MCF 10A (cell line): ENCODE measurements at regions not wholly inside any gene's neighbourhood (a gene's known extent, or its start where the extent isn't known, plus 50 kb on each side); places are given as distances from the start of the nearest gene placed in this dataset.

Experiments
- BruUV-seq: library from RNA; stranded (reverse); fragments of 400-500 nt; replicated peaks from 2 replicates; lab custom pipeline; 2021; lab: Mats Ljungman, UMichigan
- CTCF ChIA-PET: fragments of 300-600 bp; sonication (Branson Sonifier 250); formaldehyde crosslinking; extraction: SDS; loops from one replicate; lab custom pipeline; 2021; ENCODE audit warnings: antibody characterized with exemption, inconsistent platforms; lab: Yijun Ruan, JAX
- POLR2A ChIA-PET: fragments of 300-600, 350-650 bp; sonication (Branson Sonifier 250); formaldehyde crosslinking; extraction: SDS; loops from one replicate; lab custom pipeline; 2020; ENCODE audit warnings: antibody characterized with exemption, inconsistent platforms; lab: Yijun Ruan, JAX
- DNase-seq: peaks from one replicate; pipeline ENCODE4 v3.0.0-alpha.2; 2018; ENCODE audit not compliant: unreplicated experiment
- H3K27ac Mint-ChIP-seq: one replicate; pipeline ENCODE4 v1.8.0; 2022; ENCODE audit warnings: mild to moderate bottlenecking, low read depth, mixed read lengths; ENCODE audit not compliant: unreplicated experiment
- H3K27me3 Mint-ChIP-seq: one replicate; pipeline ENCODE4 v1.8.0; 2022; ENCODE audit warnings: mixed read lengths; ENCODE audit not compliant: insufficient read depth, unreplicated experiment
- H3K36me3 Mint-ChIP-seq: one replicate; pipeline ENCODE4 v1.8.0; 2022; ENCODE audit warnings: mild to moderate bottlenecking, moderate library complexity, mixed read lengths; ENCODE audit not compliant: insufficient read depth, unreplicated experiment
- H3K4me1 Mint-ChIP-seq: one replicate; pipeline ENCODE4 v1.8.0; 2022; ENCODE audit warnings: mixed read lengths; ENCODE audit not compliant: insufficient read depth, unreplicated experiment
- H3K4me3 Mint-ChIP-seq: one replicate; pipeline ENCODE4 v1.8.0; 2022; ENCODE audit warnings: mild to moderate bottlenecking, moderate library complexity, mixed read lengths; ENCODE audit not compliant: unreplicated experiment
- H3K9me3 Mint-ChIP-seq: one replicate; pipeline ENCODE4 v1.8.0; 2022; ENCODE audit warnings: mixed read lengths; ENCODE audit not compliant: unreplicated experiment
- intact Hi-C: fragments of 100-400 bp; cut with micrococcal nuclease; formaldehyde crosslinking; loops from 2 replicates; pipeline ENCODE4 v1.14.1; 2022
- TF ChIP-seq, protein P1 (sequence below): fragments of 200-600 bp; IDR thresholded peaks from one replicate; pipeline ENCODE4 v1.8.0; 2022; ENCODE audit warnings: antibody characterized with exemption, mild to moderate bottlenecking; ENCODE audit not compliant: unreplicated experiment

DNA sequence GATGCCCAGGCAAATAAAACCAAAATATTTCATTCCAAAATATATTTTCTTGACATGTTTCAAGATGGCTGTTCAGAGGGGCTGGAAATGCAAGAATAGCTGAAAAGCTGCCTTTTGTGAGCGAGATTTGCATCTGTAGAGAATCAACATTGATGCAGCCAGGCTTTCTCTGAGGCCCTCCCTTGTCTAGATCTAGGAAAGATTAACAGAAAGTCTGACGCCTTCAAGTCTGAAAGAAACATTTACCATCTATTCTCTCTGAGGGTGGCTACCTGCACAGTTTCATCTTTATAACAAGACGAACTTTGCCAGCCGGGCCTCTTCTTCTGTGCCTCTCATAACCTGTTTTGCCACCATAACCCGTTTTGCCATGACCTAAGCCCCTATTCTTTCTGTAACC lies 170.2 kb downstream of the AKR1D1 start:
- Mint-ChIP-seq H3K4me3 (no peak overlapping the region), H3K27me3 (no peaks in the 10 kb centered on the region), H3K9me3 (peaks cover 11% of the 10 kb centered on the region), H3K4me1 (peaks cover 24% of the 10 kb centered on the region), H3K36me3 (no peaks in the 10 kb centered on the region), H3K27ac (no peak overlapping the region)
- CTCF ChIA-PET, result no interaction called here
- BruUV-seq, result no TSS peak
- no peak for DNase-seq
- POLR2A ChIA-PET, result interaction anchor here (0.5 to 0.6 kb wide), 2 partner anchors 40 to 52 kb away, joined by 3 to 4 read pairs; no protein-coding TSS in a partner anchor
- intact Hi-C loops, result no loop called here
- TF ChIP-seq, protein P1, sequence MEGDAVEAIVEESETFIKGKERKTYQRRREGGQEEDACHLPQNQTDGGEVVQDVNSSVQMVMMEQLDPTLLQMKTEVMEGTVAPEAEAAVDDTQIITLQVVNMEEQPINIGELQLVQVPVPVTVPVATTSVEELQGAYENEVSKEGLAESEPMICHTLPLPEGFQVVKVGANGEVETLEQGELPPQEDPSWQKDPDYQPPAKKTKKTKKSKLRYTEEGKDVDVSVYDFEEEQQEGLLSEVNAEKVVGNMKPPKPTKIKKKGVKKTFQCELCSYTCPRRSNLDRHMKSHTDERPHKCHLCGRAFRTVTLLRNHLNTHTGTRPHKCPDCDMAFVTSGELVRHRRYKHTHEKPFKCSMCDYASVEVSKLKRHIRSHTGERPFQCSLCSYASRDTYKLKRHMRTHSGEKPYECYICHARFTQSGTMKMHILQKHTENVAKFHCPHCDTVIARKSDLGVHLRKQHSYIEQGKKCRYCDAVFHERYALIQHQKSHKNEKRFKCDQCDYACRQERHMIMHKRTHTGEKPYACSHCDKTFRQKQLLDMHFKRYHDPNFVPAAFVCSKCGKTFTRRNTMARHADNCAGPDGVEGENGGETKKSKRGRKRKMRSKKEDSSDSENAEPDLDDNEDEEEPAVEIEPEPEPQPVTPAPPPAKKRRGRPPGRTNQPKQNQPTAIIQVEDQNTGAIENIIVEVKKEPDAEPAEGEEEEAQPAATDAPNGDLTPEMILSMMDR, result no peak

DNA sequence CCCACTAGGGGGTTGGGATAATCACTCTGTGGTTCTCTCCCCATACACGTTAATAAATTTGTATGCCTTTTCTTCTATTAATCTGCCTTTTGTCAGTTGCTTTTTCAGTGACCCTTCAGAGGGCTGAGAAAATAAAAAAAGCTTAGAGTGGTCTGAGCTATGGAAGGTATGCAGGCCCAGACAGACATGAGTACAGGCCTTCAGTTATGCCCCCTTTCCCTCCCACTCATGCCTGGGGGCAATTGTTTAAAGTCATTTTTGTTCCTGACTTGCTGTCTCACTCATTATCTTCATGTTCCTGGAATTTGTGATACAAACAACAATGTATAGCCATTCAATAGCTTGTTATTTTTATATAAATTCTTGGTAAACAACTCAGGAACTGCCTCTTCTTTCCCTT lies 170.8 kb downstream of the AKR1D1 start:
- peaks cover 31% of the 10 kb centered on the region for H3K4me1 Mint-ChIP-seq
- no peak overlapping the region for H3K4me3 Mint-ChIP-seq
- TF ChIP-seq, protein P1, result no peak
- no TSS peak for BruUV-seq
- peaks cover 11% of the 10 kb centered on the region for H3K9me3 Mint-ChIP-seq
- DNase-seq, result no peak
- ChIA-PET POLR2A (interaction anchor here (0.5 kb wide), 1 partner anchor 40 kb away, joined by 3 read pairs; no protein-coding TSS in a partner anchor), CTCF (interaction anchor here (0.6 to 1.0 kb wide), 2 partner anchors 85 to 429 kb away, joined by 3 read pairs; no protein-coding TSS in a partner anchor)
- H3K27ac Mint-ChIP-seq, result no peak overlapping the region
- no peaks in the 10 kb centered on the region for H3K27me3 Mint-ChIP-seq
- no peaks in the 10 kb centered on the region for H3K36me3 Mint-ChIP-seq
- intact Hi-C loops, result no loop called here

DNA sequence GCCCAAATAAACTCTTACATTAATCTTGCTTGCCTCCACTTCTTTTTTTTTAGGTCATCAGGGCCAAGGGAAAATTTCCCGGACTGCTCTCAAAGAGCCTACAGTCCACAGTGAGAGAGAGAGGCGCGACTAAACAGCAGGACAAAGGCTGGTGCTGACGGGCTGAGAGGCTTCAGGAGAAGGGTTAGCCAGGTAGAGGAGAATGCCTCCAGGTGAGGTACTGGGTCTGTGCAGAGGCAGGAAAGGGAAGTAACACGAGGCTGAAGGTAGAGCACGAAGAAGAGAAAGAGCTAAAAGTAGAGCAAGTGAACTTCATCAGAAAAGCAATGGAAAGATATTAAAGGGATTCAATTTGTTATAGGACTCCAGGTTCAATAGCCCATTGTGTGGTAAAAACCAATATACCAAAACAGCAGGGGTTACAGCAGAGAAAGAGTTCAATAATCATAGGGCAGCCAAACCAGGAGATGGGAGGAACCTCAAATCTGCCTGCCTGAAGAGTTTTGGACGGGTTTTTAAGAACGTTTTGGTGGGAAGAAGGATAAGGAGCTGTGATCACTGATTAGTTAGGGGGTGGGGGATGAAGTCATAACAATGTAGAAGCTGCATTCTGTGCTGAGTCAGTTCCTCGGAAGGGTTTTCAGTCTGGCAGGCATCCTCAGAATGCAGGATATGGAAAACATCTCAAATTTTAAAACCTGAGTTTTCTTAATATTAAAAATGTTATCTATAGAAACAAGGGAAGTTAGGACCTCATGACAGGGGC lies 171.5 kb downstream of the AKR1D1 start:
- Mint-ChIP-seq H3K4me3 (no peak overlapping the region), H3K36me3 (no peaks in the 10 kb centered on the region), H3K4me1 (peaks cover 36% of the 10 kb centered on the region), H3K9me3 (peaks cover 11% of the 10 kb centered on the region), H3K27me3 (no peaks in the 10 kb centered on the region), H3K27ac (no peak overlapping the region)
- DNase-seq, result no peak
- TF ChIP-seq, protein P1, result no peak
- ChIA-PET CTCF (interaction anchor here (0.6 to 1.0 kb wide), 4 partner anchors 86 to 675 kb away, joined by 3 to 4 read pairs (median 4); no protein-coding TSS in a partner anchor), POLR2A (interaction anchor here (0.7 kb wide), 1 partner anchor 246 kb away, joined by 3 read pairs; the partner anchor contains the start of gene CREB3L2)
- intact Hi-C loops, result no loop called here
- BruUV-seq, result no TSS peak

DNA sequence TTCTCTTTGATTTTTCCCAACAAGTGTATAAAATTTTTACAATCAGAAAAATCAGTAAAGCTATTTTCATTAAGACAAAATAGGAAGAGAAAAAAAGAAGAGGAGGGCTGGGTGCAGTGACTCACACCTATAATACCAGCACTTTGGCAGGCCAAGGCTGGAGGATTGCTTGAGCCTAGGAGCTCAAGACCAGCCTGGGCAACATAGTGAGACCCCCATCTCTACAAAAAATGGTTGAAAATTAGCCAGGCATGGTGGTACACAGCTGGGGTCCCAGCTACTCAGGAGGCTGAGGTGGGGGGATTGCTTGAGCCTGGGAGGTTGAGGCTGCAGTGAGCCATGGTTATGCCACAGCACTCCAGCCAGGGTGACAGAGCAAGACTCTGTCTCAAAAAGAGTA lies 172.3 kb downstream of the AKR1D1 start:
- H3K27me3 Mint-ChIP-seq, result no peaks in the 10 kb centered on the region
- H3K4me1 Mint-ChIP-seq, result peaks cover 43% of the 10 kb centered on the region
- no peak for DNase-seq
- BruUV-seq, result no TSS peak
- peaks cover 4% of the 10 kb centered on the region for H3K36me3 Mint-ChIP-seq
- no peak overlapping the region for H3K4me3 Mint-ChIP-seq
- peaks cover 17% of the 10 kb centered on the region for H3K9me3 Mint-ChIP-seq
- CTCF ChIA-PET, result interaction anchor here (0.6 kb wide), 1 partner anchor 147 kb away, joined by 4 read pairs; no protein-coding TSS in a partner anchor
- POLR2A ChIA-PET, result interaction anchor here (0.7 kb wide), 1 partner anchor 246 kb away, joined by 3 read pairs; the partner anchor contains the start of gene CREB3L2
- intact Hi-C loops, result no loop called here
- TF ChIP-seq, protein P1, result no peak
- no peak overlapping the region for H3K27ac Mint-ChIP-seq
